ENCODE measurements at regions not wholly inside any gene's neighbourhood (a gene's known extent, or its start where the extent isn't known, plus 50 kb on each side); places are given as distances from the start of the nearest gene placed in this dataset.

DNA sequence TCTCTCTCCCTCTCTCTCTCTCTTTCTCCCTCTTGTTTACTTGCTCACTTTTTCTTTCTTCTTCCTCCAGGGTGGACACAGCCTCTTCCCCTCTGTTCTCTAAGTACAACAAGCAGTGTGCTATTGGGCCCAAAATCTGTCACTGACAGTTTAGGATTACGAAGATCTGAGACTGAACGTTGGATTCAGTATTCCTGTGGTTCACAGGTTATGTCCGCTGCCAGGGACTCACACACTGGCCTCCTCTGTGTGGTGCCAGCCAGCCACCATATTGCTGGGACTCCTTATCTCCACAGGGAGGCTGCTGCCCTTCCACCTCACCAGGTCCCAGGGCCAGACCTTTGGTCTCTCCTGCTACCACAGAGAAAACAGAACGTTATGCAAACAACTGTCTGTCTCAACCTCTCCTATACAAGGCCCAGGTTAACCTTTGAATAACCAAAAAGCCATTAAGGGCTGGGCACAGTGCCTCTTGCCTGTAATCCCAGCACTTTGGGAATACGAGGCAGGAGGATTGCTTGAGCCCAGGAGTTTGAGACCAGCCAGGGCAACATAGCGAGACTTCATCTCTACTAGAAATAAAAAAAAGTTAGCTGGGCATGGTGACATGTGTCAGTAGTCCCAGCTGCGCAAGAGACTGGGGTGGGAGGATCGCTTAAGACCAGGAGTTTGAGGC, 171.9 kb upstream of the RAB4A start (continued):
- TF ChIP-seq CBX2 (IDR thresholded peaks at IDR 0.05; ENCODE audit: low read depth, low read length) (no peak), CBX2 (CRISPR knock-in tag; IDR thresholded peaks at IDR 0.05; ENCODE audit: low read depth) (no peak), GABPA (IDR thresholded peaks at IDR 0.05; ENCODE audit: low read depth, low read length) (no peak), GABPA (CRISPR knock-in tag; IDR thresholded peaks at IDR 0.05; ENCODE audit: low read depth) (no peak), MBNL3 (CRISPR knock-in tag; conservative IDR thresholded peaks at IDR 0.05) (no peak), ZBTB3 (CRISPR knock-in tag; IDR thresholded peaks at IDR 0.05; ENCODE audit: borderline replicate concordance, low read depth) (no peak), PRPF4 (IDR thresholded peaks at IDR 0.05; ENCODE audit: low read depth, low read length, poor library complexity, severe bottlenecking) (no peak), ZNF589 (CRISPR knock-in tag; conservative IDR thresholded peaks at IDR 0.05) (no peak), ZSCAN12 (CRISPR knock-in tag; IDR thresholded peaks at IDR 0.05) (no peak)
- TF ChIP-seq, protein P1, sequence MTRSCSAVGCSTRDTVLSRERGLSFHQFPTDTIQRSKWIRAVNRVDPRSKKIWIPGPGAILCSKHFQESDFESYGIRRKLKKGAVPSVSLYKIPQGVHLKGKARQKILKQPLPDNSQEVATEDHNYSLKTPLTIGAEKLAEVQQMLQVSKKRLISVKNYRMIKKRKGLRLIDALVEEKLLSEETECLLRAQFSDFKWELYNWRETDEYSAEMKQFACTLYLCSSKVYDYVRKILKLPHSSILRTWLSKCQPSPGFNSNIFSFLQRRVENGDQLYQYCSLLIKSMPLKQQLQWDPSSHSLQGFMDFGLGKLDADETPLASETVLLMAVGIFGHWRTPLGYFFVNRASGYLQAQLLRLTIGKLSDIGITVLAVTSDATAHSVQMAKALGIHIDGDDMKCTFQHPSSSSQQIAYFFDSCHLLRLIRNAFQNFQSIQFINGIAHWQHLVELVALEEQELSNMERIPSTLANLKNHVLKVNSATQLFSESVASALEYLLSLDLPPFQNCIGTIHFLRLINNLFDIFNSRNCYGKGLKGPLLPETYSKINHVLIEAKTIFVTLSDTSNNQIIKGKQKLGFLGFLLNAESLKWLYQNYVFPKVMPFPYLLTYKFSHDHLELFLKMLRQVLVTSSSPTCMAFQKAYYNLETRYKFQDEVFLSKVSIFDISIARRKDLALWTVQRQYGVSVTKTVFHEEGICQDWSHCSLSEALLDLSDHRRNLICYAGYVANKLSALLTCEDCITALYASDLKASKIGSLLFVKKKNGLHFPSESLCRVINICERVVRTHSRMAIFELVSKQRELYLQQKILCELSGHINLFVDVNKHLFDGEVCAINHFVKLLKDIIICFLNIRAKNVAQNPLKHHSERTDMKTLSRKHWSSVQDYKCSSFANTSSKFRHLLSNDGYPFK (CRISPR knock-in tag; IDR thresholded peaks at IDR 0.05; ENCODE audit: borderline replicate concordance) = peak; percentile 42; the same call in 1 of the 2 replicates
- TF ChIP-seq, protein P2, sequence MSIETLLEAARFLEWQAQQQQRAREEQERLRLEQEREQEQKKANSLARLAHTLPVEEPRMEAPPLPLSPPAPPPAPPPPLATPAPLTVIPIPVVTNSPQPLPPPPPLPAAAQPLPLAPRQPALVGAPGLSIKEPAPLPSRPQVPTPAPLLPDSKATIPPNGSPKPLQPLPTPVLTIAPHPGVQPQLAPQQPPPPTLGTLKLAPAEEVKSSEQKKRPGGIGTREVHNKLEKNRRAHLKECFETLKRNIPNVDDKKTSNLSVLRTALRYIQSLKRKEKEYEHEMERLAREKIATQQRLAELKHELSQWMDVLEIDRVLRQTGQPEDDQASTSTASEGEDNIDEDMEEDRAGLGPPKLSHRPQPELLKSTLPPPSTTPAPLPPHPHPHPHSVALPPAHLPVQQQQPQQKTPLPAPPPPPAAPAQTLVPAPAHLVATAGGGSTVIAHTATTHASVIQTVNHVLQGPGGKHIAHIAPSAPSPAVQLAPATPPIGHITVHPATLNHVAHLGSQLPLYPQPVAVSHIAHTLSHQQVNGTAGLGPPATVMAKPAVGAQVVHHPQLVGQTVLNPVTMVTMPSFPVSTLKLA (IDR thresholded peaks at IDR 0.05) = no peak
- TF ChIP-seq, protein P3, sequence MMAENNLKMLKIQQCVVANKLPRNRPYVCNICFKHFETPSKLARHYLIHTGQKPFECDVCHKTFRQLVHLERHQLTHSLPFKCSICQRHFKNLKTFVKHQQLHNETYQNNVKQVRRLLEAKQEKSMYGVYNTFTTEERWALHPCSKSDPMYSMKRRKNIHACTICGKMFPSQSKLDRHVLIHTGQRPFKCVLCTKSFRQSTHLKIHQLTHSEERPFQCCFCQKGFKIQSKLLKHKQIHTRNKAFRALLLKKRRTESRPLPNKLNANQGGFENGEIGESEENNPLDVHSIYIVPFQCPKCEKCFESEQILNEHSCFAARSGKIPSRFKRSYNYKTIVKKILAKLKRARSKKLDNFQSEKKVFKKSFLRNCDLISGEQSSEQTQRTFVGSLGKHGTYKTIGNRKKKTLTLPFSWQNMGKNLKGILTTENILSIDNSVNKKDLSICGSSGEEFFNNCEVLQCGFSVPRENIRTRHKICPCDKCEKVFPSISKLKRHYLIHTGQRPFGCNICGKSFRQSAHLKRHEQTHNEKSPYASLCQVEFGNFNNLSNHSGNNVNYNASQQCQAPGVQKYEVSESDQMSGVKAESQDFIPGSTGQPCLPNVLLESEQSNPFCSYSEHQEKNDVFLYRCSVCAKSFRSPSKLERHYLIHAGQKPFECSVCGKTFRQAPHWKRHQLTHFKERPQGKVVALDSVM (CRISPR knock-in tag; IDR thresholded peaks at IDR 0.05) = peak; percentile 98
- TF ChIP-seq, protein P4, sequence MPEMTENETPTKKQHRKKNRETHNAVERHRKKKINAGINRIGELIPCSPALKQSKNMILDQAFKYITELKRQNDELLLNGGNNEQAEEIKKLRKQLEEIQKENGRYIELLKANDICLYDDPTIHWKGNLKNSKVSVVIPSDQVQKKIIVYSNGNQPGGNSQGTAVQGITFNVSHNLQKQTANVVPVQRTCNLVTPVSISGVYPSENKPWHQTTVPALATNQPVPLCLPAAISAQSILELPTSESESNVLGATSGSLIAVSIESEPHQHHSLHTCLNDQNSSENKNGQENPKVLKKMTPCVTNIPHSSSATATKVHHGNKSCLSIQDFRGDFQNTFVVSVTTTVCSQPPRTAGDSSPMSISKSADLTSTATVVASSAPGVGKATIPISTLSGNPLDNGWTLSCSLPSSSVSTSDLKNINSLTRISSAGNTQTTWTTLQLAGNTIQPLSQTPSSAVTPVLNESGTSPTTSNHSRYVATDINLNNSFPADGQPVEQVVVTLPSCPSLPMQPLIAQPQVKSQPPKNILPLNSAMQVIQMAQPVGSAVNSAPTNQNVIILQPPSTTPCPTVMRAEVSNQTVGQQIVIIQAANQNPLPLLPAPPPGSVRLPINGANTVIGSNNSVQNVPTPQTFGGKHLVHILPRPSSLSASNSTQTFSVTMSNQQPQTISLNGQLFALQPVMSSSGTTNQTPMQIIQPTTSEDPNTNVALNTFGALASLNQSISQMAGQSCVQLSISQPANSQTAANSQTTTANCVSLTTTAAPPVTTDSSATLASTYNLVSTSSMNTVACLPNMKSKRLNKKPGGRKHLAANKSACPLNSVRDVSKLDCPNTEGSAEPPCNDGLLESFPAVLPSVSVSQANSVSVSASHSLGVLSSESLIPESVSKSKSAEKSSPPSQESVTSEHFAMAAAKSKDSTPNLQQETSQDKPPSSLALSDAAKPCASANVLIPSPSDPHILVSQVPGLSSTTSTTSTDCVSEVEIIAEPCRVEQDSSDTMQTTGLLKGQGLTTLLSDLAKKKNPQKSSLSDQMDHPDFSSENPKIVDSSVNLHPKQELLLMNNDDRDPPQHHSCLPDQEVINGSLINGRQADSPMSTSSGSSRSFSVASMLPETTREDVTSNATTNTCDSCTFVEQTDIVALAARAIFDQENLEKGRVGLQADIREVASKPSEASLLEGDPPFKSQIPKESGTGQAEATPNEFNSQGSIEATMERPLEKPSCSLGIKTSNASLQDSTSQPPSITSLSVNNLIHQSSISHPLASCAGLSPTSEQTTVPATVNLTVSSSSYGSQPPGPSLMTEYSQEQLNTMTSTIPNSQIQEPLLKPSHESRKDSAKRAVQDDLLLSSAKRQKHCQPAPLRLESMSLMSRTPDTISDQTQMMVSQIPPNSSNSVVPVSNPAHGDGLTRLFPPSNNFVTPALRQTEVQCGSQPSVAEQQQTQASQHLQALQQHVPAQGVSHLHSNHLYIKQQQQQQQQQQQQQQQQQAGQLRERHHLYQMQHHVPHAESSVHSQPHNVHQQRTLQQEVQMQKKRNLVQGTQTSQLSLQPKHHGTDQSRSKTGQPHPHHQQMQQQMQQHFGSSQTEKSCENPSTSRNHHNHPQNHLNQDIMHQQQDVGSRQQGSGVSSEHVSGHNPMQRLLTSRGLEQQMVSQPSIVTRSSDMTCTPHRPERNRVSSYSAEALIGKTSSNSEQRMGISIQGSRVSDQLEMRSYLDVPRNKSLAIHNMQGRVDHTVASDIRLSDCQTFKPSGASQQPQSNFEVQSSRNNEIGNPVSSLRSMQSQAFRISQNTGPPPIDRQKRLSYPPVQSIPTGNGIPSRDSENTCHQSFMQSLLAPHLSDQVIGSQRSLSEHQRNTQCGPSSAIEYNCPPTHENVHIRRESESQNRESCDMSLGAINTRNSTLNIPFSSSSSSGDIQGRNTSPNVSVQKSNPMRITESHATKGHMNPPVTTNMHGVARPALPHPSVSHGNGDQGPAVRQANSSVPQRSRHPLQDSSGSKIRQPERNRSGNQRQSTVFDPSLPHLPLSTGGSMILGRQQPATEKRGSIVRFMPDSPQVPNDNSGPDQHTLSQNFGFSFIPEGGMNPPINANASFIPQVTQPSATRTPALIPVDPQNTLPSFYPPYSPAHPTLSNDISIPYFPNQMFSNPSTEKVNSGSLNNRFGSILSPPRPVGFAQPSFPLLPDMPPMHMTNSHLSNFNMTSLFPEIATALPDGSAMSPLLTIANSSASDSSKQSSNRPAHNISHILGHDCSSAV (CRISPR knock-in tag; IDR thresholded peaks at IDR 0.05; ENCODE audit: borderline replicate concordance) = no peak; the same call in 1 of the 2 replicates

All from HepG2 (cell line).